ENCODE measurements at regions not wholly inside any gene's neighbourhood (a gene's known extent, or its start where the extent isn't known, plus 50 kb on each side); places are given as distances from the start of the nearest gene placed in this dataset.

- TF ChIP-seq, protein P1, sequence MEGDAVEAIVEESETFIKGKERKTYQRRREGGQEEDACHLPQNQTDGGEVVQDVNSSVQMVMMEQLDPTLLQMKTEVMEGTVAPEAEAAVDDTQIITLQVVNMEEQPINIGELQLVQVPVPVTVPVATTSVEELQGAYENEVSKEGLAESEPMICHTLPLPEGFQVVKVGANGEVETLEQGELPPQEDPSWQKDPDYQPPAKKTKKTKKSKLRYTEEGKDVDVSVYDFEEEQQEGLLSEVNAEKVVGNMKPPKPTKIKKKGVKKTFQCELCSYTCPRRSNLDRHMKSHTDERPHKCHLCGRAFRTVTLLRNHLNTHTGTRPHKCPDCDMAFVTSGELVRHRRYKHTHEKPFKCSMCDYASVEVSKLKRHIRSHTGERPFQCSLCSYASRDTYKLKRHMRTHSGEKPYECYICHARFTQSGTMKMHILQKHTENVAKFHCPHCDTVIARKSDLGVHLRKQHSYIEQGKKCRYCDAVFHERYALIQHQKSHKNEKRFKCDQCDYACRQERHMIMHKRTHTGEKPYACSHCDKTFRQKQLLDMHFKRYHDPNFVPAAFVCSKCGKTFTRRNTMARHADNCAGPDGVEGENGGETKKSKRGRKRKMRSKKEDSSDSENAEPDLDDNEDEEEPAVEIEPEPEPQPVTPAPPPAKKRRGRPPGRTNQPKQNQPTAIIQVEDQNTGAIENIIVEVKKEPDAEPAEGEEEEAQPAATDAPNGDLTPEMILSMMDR (IDR thresholded peaks at IDR 0.05) = no peak
- no peak for TF ChIP-seq POLR2A (IDR thresholded peaks at IDR 0.05)
These were observed 73.1 kb upstream of the AGBL1 start for GRCh38 chr15:86006546-86006945.

Measured in uterus (tissue), 2 donors.